ENCODE measurements at regions not wholly inside any gene's neighbourhood (a gene's known extent, or its start where the extent isn't known, plus 50 kb on each side); places are given as distances from the start of the nearest gene placed in this dataset.

- BruUV-seq (replicated peaks): no TSS peak
- Histone ChIP-seq H4K91ac (ENCODE audit: insufficient read depth, low read depth, low read length) (no peak overlapping the region), H3K36me3 (ENCODE audit: control insufficient read depth, insufficient read depth, low read length) (no peaks in the 10 kb centered on the region), H4K8ac (ENCODE audit: low read depth in 2 of 2, low read length in 2 of 2) (no peak overlapping the region), H3K14ac (replicated peaks; ENCODE audit: low read depth, low read length) (no peak overlapping the region), H3K4ac (ENCODE audit: low read depth, low read length) (no peak overlapping the region), H2BK15ac (ENCODE audit: low read depth, low read length) (no peak overlapping the region), H3K79me1 (ENCODE audit: low read depth in 1 of 2, low read length in 2 of 2) (no peaks in the 10 kb centered on the region), H3K23ac (ENCODE audit: low read depth, low read length) (no peak overlapping the region), H4K20me1 (ENCODE audit: insufficient read depth, low read length) (no peaks in the 10 kb centered on the region), H3K18ac (ENCODE audit: low read depth, low read length) (no peak overlapping the region), H3K27ac (ENCODE audit: insufficient read depth, low read length) (no peak overlapping the region), H3K4me1 (ENCODE audit: control insufficient read depth, insufficient read depth, low read length) (peaks cover 1% of the 10 kb centered on the region; the same call in 1 of the 2 replicates), H3K4me3 (ENCODE audit: insufficient read depth, low read depth, low read length) (no peak overlapping the region), H3K9ac (ENCODE audit: low read depth, low read length) (no peak overlapping the region), H2BK120ac (ENCODE audit: low read depth, low read length) (no peak overlapping the region), H2AK5ac (ENCODE audit: low read depth, low read length) (no peak overlapping the region), H2AK9ac (replicated peaks; ENCODE audit: low read depth, low read length, poor library complexity) (no peak overlapping the region), H2AFZ (replicated peaks; ENCODE audit: low read length, poor library complexity) (no peak overlapping the region), H2BK20ac (ENCODE audit: low read depth, low read length) (no peak overlapping the region), H3K9me3 (ENCODE audit: control insufficient read depth, insufficient read depth, low read length) (no peaks in the 10 kb centered on the region), H2BK5ac (ENCODE audit: low read depth, low read length, poor library complexity, severe bottlenecking) (no peak overlapping the region), H3K4me2 (ENCODE audit: low read depth, low read length) (no peak overlapping the region), H3K27me3 (ENCODE audit: control insufficient read depth, insufficient read depth, low read length) (no peaks in the 10 kb centered on the region), H3K9me1 (ENCODE audit: insufficient read depth, low read length) (0 out of 2 replicates have a peak, but pooled peaks cover 2% of the 10 kb centered on the region), H4K5ac (ENCODE audit: low read depth, low read length) (no peak overlapping the region), H3K56ac (ENCODE audit: extremely low read depth, insufficient read depth, low read length) (no peak overlapping the region)
- TF ChIP-seq MAFK (IDR thresholded peaks at IDR 0.05; ENCODE audit: low read depth, low read length) (no peak), MAZ (IDR thresholded peaks at IDR 0.05; ENCODE audit: borderline replicate concordance, low read depth, low read length) (no peak), POLR2A (IDR thresholded peaks at IDR 0.05; ENCODE audit: low read depth, low read length) (no peak), RCOR1 (IDR thresholded peaks at IDR 0.05; ENCODE audit: insufficient replicate concordance, low read length) (no peak), NFE2L2 (IDR thresholded peaks at IDR 0.05; ENCODE audit: low read depth, low read length) (no peak), FOS (IDR thresholded peaks at IDR 0.05; ENCODE audit: low read depth, low read length) (no peak), USF2 (IDR thresholded peaks at IDR 0.05; ENCODE audit: low read depth, low read length) (no peak), CHD1 (IDR thresholded peaks at IDR 0.05; ENCODE audit: low read depth, low read length) (no peak), MXI1 (IDR thresholded peaks at IDR 0.05; ENCODE audit: borderline replicate concordance, low read depth, low read length) (no peak), BHLHE40 (IDR thresholded peaks at IDR 0.05; ENCODE audit: low read depth, low read length) (no peak)
- TF ChIP-seq, protein P1, sequence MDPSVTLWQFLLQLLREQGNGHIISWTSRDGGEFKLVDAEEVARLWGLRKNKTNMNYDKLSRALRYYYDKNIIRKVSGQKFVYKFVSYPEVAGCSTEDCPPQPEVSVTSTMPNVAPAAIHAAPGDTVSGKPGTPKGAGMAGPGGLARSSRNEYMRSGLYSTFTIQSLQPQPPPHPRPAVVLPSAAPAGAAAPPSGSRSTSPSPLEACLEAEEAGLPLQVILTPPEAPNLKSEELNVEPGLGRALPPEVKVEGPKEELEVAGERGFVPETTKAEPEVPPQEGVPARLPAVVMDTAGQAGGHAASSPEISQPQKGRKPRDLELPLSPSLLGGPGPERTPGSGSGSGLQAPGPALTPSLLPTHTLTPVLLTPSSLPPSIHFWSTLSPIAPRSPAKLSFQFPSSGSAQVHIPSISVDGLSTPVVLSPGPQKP (IDR thresholded peaks at IDR 0.05; ENCODE audit: borderline replicate concordance, low read depth, low read length): no peak
- dilution Hi-C loops (cut with HindIII; ENCODE audit: low sequenced_read_pairs, unreplicated experiment): no loop called here
- ChIA-PET CTCF (interaction anchor here (0.7 to 0.9 kb wide), 2 partner anchors 11 to 14 kb away, joined by 3 to 5 read pairs; a partner anchor contains a TSS), POLR2A (ENCODE audit: unreplicated experiment) (interaction anchor here (0.6 kb wide), 1 partner anchor 12 kb away, joined by 3 read pairs; no protein-coding TSS in a partner anchor)
- DNase-seq (no peak), ATAC-seq (ENCODE audit: low read depth) (no peak)
- in situ Hi-C loops (cut with MboI; ENCODE audit: low sequenced_read_pairs): no loop called here
- intact Hi-C loops (cut with micrococcal nuclease): no loop called here
These were observed 60.8 kb downstream of the OR2B2 start for GRCh38 chr6:27851440-27851839.

All from IMR-90 (cell line).